ENCODE measurements at regions not wholly inside any gene's neighbourhood (a gene's known extent, or its start where the extent isn't known, plus 50 kb on each side); places are given as distances from the start of the nearest gene placed in this dataset.
"Not testable (repeated sequence)": the region's sequence is repeated elsewhere in the genome, so short reads cannot be mapped to it uniquely, and the experiment has no call there.

DNA sequence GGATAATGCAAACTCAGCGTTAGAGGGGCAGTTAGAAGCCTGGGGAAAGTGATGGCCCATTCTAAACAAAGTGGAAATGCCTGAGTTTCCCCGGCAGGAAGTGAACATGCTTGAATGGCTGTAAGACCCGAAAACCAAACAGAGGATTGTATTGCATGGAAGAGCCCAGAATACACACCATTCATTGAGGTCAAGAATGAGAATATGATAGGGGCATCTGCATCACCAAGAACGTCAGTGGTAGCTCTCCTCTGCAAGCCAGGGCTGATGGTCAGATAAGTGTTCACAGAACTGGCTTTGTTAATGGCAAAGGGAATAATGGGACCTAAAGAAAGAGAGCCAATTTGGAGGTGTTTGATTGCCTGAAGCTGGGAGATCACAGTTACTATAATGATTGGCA lies 663.4 kb downstream of the KHDRBS2 start:
- TF ChIP-seq, protein P1, sequence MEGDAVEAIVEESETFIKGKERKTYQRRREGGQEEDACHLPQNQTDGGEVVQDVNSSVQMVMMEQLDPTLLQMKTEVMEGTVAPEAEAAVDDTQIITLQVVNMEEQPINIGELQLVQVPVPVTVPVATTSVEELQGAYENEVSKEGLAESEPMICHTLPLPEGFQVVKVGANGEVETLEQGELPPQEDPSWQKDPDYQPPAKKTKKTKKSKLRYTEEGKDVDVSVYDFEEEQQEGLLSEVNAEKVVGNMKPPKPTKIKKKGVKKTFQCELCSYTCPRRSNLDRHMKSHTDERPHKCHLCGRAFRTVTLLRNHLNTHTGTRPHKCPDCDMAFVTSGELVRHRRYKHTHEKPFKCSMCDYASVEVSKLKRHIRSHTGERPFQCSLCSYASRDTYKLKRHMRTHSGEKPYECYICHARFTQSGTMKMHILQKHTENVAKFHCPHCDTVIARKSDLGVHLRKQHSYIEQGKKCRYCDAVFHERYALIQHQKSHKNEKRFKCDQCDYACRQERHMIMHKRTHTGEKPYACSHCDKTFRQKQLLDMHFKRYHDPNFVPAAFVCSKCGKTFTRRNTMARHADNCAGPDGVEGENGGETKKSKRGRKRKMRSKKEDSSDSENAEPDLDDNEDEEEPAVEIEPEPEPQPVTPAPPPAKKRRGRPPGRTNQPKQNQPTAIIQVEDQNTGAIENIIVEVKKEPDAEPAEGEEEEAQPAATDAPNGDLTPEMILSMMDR (IDR thresholded peaks at IDR 0.05), result no peak
- no peak for ATAC-seq

DNA sequence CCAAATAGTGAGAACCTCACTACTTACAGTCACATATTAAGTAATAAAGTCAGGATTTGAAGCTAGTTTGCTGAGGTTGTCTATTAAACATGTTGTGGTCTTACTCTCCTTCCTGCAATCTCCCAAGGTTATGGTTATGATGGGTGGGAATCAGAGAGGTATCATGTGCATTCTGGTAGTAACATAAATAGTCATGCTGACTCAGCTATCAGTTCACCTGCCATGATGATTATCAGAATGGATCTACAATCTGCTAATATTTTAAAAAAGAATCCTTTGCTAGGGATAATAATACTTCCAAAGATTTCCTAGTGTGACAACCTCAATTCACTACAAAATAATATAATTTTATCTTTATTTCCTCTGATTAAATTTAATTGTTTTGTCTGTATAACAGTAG lies 671.9 kb downstream of the KHDRBS2 start:
- intact Hi-C loops (cut with DNase I, micrococcal nuclease), result no loop called here
- ATAC-seq, result no peak
- Histone ChIP-seq H3K4me1 (ENCODE audit: low read depth) (no peaks in the 10 kb centered on the region), H3K4me3 (no peak overlapping the region), H3K9me3 (peaks cover 64% of the 10 kb centered on the region), H3K36me3 (ENCODE audit: low read depth) (no peaks in the 10 kb centered on the region)
- no peak for DNase-seq
- TF ChIP-seq, protein P1 (IDR thresholded peaks at IDR 0.05), result no peak

More for the DNA sequence above, 663.4 kb downstream of the KHDRBS2 start:
- no peak overlapping the region for H3K4me3 ChIP-seq
- DNase-seq, result no peak
- H3K9me3 ChIP-seq, result peaks cover 67% of the 10 kb centered on the region
- H3K36me3 ChIP-seq (ENCODE audit: low read depth), result no peaks in the 10 kb centered on the region
- intact Hi-C loops (cut with DNase I, micrococcal nuclease), result no loop called here
- H3K4me1 ChIP-seq (ENCODE audit: low read depth), result no peaks in the 10 kb centered on the region

DNA sequence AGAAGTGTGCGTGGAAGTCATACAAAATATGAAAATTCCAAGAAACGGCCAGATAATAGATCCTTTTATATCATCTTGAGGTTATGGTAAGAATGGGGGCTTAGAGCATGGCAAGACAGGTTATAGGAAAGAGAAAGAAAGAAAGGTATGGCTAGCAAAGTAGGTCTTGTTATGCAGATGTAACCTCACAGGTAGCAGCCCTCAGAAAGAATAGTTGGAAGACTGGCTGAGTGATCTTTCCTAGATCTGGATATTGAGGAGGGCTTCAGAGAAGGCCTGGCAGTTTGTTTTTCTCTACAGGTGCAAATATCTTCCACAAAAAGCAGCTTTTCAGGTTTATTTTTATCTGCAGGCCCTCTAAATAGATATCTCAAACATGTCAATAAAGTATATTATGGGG lies 679.5 kb downstream of the KHDRBS2 start:
- no peak overlapping the region for H3K4me3 ChIP-seq
- intact Hi-C loops (cut with DNase I, micrococcal nuclease), result no loop called here
- peaks cover 44% of the 10 kb centered on the region for H3K9me3 ChIP-seq
- no peaks in the 10 kb centered on the region for H3K4me1 ChIP-seq (ENCODE audit: low read depth)
- ATAC-seq (no peak), DNase-seq (no peak)
- H3K36me3 ChIP-seq (ENCODE audit: low read depth), result no peaks in the 10 kb centered on the region
- TF ChIP-seq, protein P1 (IDR thresholded peaks at IDR 0.05), result no peak

DNA sequence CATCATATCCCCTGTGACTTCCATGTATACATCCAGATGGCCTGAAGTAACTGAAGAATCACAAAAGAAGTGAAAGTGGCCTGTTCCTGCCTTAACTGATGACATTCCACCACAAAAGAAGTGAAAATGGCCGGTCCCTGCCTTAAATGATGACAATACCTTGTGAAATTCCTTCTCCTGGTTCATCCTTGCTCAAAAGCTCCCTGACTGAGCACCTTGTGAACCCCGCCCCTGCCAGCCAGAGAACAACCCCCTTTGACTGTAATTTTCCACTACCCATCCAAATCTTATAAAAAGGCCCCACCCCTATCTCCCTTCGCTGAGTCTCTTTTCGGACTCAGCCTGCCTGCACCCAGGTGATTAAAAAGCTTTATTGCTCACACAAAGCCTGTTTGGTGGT lies 680.2 kb downstream of the KHDRBS2 start:
- ATAC-seq; H3K4me1 ChIP-seq (ENCODE audit: low read depth); DNase-seq; intact Hi-C loops (cut with DNase I, micrococcal nuclease); H3K36me3 ChIP-seq (ENCODE audit: low read depth); H3K4me3 ChIP-seq: not testable (repeated sequence)
- peaks cover 39% of the 10 kb centered on the region for H3K9me3 ChIP-seq

DNA sequence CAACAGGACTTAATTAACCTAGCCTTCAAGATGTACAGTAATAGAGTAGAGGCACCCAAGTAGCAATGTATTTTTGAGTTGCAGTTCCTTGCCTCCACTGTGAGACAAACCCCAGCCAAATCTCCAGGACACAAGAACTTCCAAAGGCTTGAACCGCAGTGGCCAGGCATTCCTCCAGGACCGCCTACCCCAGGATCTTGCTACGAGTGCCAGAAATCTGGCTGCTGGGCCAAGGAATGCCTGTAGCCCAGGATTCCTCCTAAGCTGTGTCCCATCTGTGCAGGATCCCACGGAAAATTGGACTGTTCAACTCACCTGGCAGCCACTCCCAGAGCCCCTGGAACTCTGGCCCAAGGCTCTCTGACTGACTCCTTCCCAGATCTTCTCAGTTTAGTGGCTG lies 683.9 kb downstream of the KHDRBS2 start:
- H3K4me3 ChIP-seq; intact Hi-C loops (cut with DNase I, micrococcal nuclease); ATAC-seq; H3K4me1 ChIP-seq (ENCODE audit: low read depth); H3K36me3 ChIP-seq (ENCODE audit: low read depth); DNase-seq: not testable (repeated sequence)
- H3K9me3 ChIP-seq, result peaks cover 47% of the 10 kb centered on the region

DNA sequence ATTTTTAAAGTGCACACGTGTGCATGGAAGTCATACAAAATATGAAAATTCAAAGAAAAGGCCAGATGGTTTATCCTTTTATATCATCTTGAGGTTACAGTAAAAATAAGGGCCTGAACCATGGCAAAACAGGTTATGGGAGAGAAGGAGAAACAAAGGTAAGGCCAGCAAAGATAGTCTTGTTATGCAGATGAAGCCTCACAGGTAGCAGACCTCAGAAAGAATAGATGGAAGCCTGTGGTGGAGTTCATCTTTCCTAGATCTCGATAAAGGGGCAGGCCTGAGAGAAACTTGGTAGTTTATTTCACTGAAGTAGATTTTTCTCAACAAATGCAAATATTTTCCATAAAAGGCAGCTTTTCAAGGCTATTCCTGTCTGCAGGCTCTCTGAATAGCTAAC lies 693.8 kb downstream of the KHDRBS2 start:
- H3K9me3 ChIP-seq, result peaks cover 40% of the 10 kb centered on the region
- H3K36me3 ChIP-seq (ENCODE audit: low read depth), result no peaks in the 10 kb centered on the region
- intact Hi-C loops (cut with DNase I, micrococcal nuclease), result no loop called here
- TF ChIP-seq, protein P1 (IDR thresholded peaks at IDR 0.05), result no peak
- no peaks in the 10 kb centered on the region for H3K4me1 ChIP-seq (ENCODE audit: low read depth)
- no peak for ATAC-seq
- DNase-seq, result no peak
- H3K4me3 ChIP-seq, result no peak overlapping the region

DNA sequence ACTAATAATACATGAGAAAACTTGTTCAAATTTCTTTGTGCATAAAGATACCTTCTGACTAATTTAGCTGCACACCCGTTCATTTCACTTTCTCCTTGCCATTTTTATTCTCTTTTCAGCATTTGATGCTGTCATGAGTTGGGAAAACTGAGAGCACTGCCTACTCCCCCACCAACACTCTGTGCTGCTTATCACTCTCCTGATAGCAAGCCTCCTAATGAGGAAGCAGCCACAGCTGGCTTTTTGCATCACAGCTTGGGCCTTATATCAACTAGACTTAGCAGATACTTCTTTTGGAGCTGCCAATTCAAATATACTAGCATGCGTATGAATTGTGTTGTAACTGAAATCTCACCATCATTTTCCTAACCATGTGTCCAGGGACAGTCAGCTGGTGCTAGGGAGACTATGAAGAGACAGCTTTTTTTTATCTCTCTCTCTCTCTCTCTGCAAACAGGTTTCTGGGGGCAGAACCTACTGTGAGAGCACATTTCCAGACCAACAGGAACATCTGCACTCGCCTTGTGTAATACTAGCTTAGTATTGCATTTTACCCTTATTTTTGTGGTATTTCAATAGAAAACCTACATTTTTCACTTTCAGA lies 699.0 kb downstream of the KHDRBS2 start:
- H3K9me3 ChIP-seq, result peaks cover 48% of the 10 kb centered on the region
- DNase-seq (no peak), ATAC-seq (no peak)
- H3K4me1 ChIP-seq (ENCODE audit: low read depth), result no peaks in the 10 kb centered on the region
- no peaks in the 10 kb centered on the region for H3K36me3 ChIP-seq (ENCODE audit: low read depth)
- H3K4me3 ChIP-seq, result no peak overlapping the region
- intact Hi-C loops (cut with DNase I, micrococcal nuclease), result no loop called here
- TF ChIP-seq, protein P1 (IDR thresholded peaks at IDR 0.05), result no peak

All from mucosa of descending colon (tissue), 3 donors.